ENCODE measurements at regions not wholly inside any gene's neighbourhood (a gene's known extent, or its start where the extent isn't known, plus 50 kb on each side); places are given as distances from the start of the nearest gene placed in this dataset.

DNA sequence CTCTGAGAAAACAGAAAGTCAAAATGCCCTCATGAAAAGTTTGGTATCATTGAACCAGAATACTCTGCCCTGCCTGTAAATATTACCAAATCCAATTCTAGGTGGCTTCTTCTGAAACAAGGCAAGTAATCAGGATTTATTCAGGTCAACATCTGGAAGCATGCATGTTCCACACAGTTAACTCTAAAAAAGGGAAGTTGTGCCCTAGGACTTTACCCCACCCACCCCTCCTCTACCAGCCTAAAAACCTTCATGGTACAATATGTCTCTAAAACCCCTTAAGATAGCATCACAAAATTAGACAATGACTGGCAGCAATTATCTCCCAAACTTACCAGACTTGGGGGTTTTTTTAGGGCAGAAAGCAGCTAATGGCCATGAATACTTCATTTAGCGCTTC, 414.8 kb upstream of the SLC30A5 start:
- TF ChIP-seq TAF1 (IDR thresholded peaks at IDR 0.05; ENCODE audit: borderline replicate concordance, low read depth, low read length) (no peak), POLR2A (IDR thresholded peaks at IDR 0.05; ENCODE audit: low read depth, low read length) (no peak), POLR2AphosphoS5 (IDR thresholded peaks at IDR 0.05; ENCODE audit: low read depth, low read length) (no peak)

All from GM12892 (cell line).